ENCODE measurements at regions not wholly inside any gene's neighbourhood (a gene's known extent, or its start where the extent isn't known, plus 50 kb on each side); places are given as distances from the start of the nearest gene placed in this dataset.

GRCh38 chr2:24439971-24440340 lies 51.1 kb upstream of the NCOA1 start:
- DNase-seq (ENCODE audit: low read depth): no peak

- no peak for DNase-seq (ENCODE audit: low read depth)
Observed at GRCh38 chr2:24439280-24439970, 51.6 kb upstream of the NCOA1 start.

GRCh38 chr2:24438106-24438505 lies 52.9 kb upstream of the NCOA1 start:
- no peak for DNase-seq (ENCODE audit: low read depth)

GRCh38 chr2:24435391-24436316 lies 55.4 kb upstream of the NCOA1 start:
- no peak for DNase-seq (ENCODE audit: low read depth)

GRCh38 chr2:24434541-24434940 lies 56.5 kb upstream of the NCOA1 start:
- no peak for DNase-seq (ENCODE audit: low read depth)

- no peak for DNase-seq (ENCODE audit: low read depth)
Observed at GRCh38 chr2:24432735-24433134, 58.3 kb upstream of the NCOA1 start.

- DNase-seq (ENCODE audit: low read depth): no peak
Observed at GRCh38 chr2:24432121-24432520, 58.9 kb upstream of the NCOA1 start.

- DNase-seq (ENCODE audit: low read depth): no peak
Observed at GRCh38 chr2:24429197-24430074, 61.6 kb upstream of the NCOA1 start.

- DNase-seq (ENCODE audit: low read depth): no peak
Observed at GRCh38 chr2:24424387-24424786, 64.1 kb upstream of the ITSN2 start.

- no peak for DNase-seq (ENCODE audit: low read depth)
Observed at GRCh38 chr2:24423095-24423494, 62.8 kb upstream of the ITSN2 start.

GRCh38 chr2:24421668-24422067 lies 61.3 kb upstream of the ITSN2 start:
- peak; percentile 27 for DNase-seq (ENCODE audit: low read depth)

- no peak for DNase-seq (ENCODE audit: low read depth)
Observed at GRCh38 chr2:24420373-24420772, 60.0 kb upstream of the ITSN2 start.

- no peak for DNase-seq (ENCODE audit: low read depth)
Observed at GRCh38 chr2:24418166-24418841, 58.0 kb upstream of the ITSN2 start.

- DNase-seq (ENCODE audit: low read depth): no peak
Observed at GRCh38 chr2:24412812-24413211, 52.5 kb upstream of the ITSN2 start.

- DNase-seq (ENCODE audit: low read depth): no peak
Observed at GRCh38 chr2:24411488-24412151, 51.3 kb upstream of the ITSN2 start.

- no peak for DNase-seq (ENCODE audit: low read depth)
Observed at GRCh38 chr2:24410976-24411375, 50.6 kb upstream of the ITSN2 start.

- DNase-seq (ENCODE audit: low read depth): no peak
Observed at GRCh38 chr2:24409700-24410556, 49.6 kb upstream of the ITSN2 start.
